OCI-LY7 (cell line): ENCODE measurements at regions not wholly inside any gene's neighbourhood (a gene's known extent, or its start where the extent isn't known, plus 50 kb on each side); places are given as distances from the start of the nearest gene placed in this dataset.

ENCODE experiments used
- CTCF ChIP-seq: fragments of 200-600 bp; sonication (generic); conservative IDR thresholded peaks from 2 replicates; pipeline ENCODE4 v1.5.1; 2014; ENCODE audit warnings: mild to moderate bottlenecking, antibody characterized with exemption, low read length, moderate library complexity, mixed read lengths
- EZH2phosphoT487 ChIP-seq: fragments of 200-600 bp; sonication (generic); IDR thresholded peaks from 2 replicates; pipeline ENCODE4 v1.6.1; 2018; ENCODE audit warnings: low read depth, borderline replicate concordance, mild to moderate bottlenecking, mixed run types, antibody characterized with exemption, low read length, moderate library complexity, mixed read lengths

- no peak for TF ChIP-seq CTCF
- no peak for TF ChIP-seq EZH2phosphoT487
Observed at GRCh38 chr17:56737421-56738161, 96.1 kb downstream of the C17orf67 start.
